NCI-H82 treated with DMSO at 0.1 percent for 48 hours (cell line): ENCODE measurements at regions not wholly inside any gene's neighbourhood (a gene's known extent, or its start where the extent isn't known, plus 50 kb on each side); places are given as distances from the start of the nearest gene placed in this dataset.
"Not testable (repeated sequence)": the region's sequence is repeated elsewhere in the genome, so short reads cannot be mapped to it uniquely, and the experiment has no call there.

Experiments
- DNase-seq: peaks from one replicate; lab custom pipeline; 2025; ENCODE audit not compliant: unreplicated experiment; lab: John Stamatoyannopoulos, UW

- DNase-seq: no peak
These were observed 148.1 kb upstream of the ZNF608 start for GRCh38 chr5:124894541-124894940.

GRCh38 chr5:124895236-124895635 is 148.8 kb upstream of the ZNF608 start:
- no peak for DNase-seq

GRCh38 chr5:124901081-124901480 is 154.6 kb upstream of the ZNF608 start:
- DNase-seq: no peak

- no peak for DNase-seq
These were observed 155.8 kb upstream of the ZNF608 start for GRCh38 chr5:124902097-124902821.

GRCh38 chr5:124905256-124906130 is 159.1 kb upstream of the ZNF608 start:
- peak; percentile 64 for DNase-seq

- no peak for DNase-seq
These were observed 160.1 kb upstream of the ZNF608 start for GRCh38 chr5:124906339-124907097.

GRCh38 chr5:124907098-124907644 is 160.7 kb upstream of the ZNF608 start:
- no peak for DNase-seq

- peak; percentile 38 for DNase-seq
These were observed 162.4 kb upstream of the ZNF608 start for GRCh38 chr5:124908581-124909451.

GRCh38 chr5:124909734-124910133 is 163.3 kb upstream of the ZNF608 start:
- DNase-seq: no peak

GRCh38 chr5:124910354-124911016 is 164.0 kb upstream of the ZNF608 start:
- no peak for DNase-seq

GRCh38 chr5:124912638-124913328 is 166.3 kb upstream of the ZNF608 start:
- DNase-seq: no peak

- no peak for DNase-seq
These were observed 166.9 kb upstream of the ZNF608 start for GRCh38 chr5:124913329-124913653.

GRCh38 chr5:124916313-124916712 is 169.9 kb upstream of the ZNF608 start:
- not testable (repeated sequence) for DNase-seq

- DNase-seq: no peak
These were observed 172.2 kb upstream of the ZNF608 start for GRCh38 chr5:124918618-124919017.

- DNase-seq: no peak
These were observed 172.6 kb upstream of the ZNF608 start for GRCh38 chr5:124919076-124919475.

GRCh38 chr5:124919747-124920525 is 173.5 kb upstream of the ZNF608 start:
- no peak for DNase-seq

- peak; percentile 18 for DNase-seq
These were observed 174.6 kb upstream of the ZNF608 start for GRCh38 chr5:124920909-124921666.

GRCh38 chr5:124921694-124922093 is 175.3 kb upstream of the ZNF608 start:
- DNase-seq: no peak
